BLaER1 treated with 17β-estradiol and CSF1 and Interleukin-3, amounts not matched to agents 10 nM and 100 nM (cell line): ENCODE measurements at regions not wholly inside any gene's neighbourhood (a gene's known extent, or its start where the extent isn't known, plus 50 kb on each side); places are given as distances from the start of the nearest gene placed in this dataset.
"Not testable (repeated sequence)": the region's sequence is repeated elsewhere in the genome, so short reads cannot be mapped to it uniquely, and the experiment has no call there.

Experiments
- H3K27ac ChIP-seq, 11 experiments: shearing (Covaris generic); formaldehyde crosslinking; 2 replicates each; pipeline ENCODE4 v1.8.1; 2022
- H3K27me3 ChIP-seq, 11 experiments: shearing (Covaris generic); formaldehyde crosslinking; 2 replicates each; pipeline ENCODE4 v1.8.1; 2022
- H3K36me3 ChIP-seq, 11 experiments: shearing (Covaris generic); formaldehyde crosslinking; 2 replicates each; pipeline ENCODE4 v1.8.1; 2022
- H3K4me1 ChIP-seq, 10 experiments: shearing (Covaris generic); formaldehyde crosslinking; 2 replicates each; pipeline ENCODE4 v1.8.1; 2022
- H3K4me2 ChIP-seq, 11 experiments: shearing (Covaris generic); formaldehyde crosslinking; 2 replicates each; pipeline ENCODE4 v1.8.1; 2022
- H3K4me3 ChIP-seq, 10 experiments: shearing (Covaris generic); formaldehyde crosslinking; 2 replicates each; pipeline ENCODE4 v1.8.1; 2022
- H3K9ac ChIP-seq, 11 experiments: shearing (Covaris generic); formaldehyde crosslinking; 2 replicates each; pipeline ENCODE4 v1.8.1; 2022
- H3K9me3 ChIP-seq, 11 experiments: shearing (Covaris generic); formaldehyde crosslinking; replicated peaks in 1 of 11; 2 replicates each; pipeline ENCODE4 v1.8.1; 2022
- H4K20me1 ChIP-seq, 11 experiments: shearing (Covaris generic); formaldehyde crosslinking; 2 replicates each; pipeline ENCODE4 v1.8.1; 2022
- Cebpa-rat ChIP-seq, 11 experiments: shearing (Covaris generic); IDR thresholded peaks; 2 replicates each; pipeline ENCODE4 v1.8.1; 2022

DNA sequence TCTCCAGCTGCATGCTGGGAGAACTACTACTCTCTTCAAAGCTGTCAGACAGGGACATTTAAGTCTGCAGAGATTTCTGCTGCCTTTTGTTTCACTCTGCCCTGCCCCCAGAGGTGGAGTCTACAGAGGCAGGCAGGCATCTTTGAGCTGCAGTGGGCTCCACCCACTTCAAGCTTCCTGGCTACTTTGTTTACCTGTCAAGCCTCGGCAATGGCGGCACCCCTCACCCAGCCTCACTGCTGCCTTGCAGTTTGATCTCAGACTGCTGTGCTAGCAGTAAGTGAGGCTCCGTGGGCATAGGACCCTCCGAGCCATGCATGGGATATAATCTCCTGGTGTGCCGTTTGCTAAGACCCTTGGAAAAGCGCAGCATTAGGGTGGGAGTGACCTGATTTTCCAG is 61.7 kb downstream of the DMRTA1 start:
- H3K9me3 ChIP-seq: peaks cover 7 to 15% (median 10%) of the 10 kb centered on the region in 11 experiments; a peak in 15 of 22 replicates
- not testable (repeated sequence) for H3K4me3 ChIP-seq, H3K27ac ChIP-seq, H3K9ac ChIP-seq, H3K36me3 ChIP-seq, H4K20me1 ChIP-seq, H3K27me3 ChIP-seq, H3K4me1 ChIP-seq, H3K4me2 ChIP-seq

DNA sequence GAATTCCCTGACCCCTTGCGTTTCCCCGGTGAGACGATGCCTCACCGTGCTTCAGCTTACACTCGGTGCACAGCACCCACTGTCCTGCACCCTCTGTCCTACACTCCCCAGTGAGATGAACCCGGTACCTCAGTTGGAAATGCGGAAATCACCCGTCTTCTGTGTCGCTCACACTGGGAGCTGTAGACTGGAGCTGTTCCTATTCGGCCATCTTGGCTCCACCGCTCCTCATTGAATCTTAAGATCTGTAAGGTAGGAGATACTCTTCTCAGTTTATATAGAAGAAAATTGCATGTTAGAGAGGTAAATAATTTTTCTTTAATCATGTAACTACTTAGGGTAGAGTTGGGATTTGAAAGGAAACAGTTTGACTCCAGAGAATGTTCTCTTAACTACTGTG is 62.2 kb downstream of the DMRTA1 start:
- no peak overlapping the region for H3K4me2 ChIP-seq
- no peaks in the 10 kb centered on the region for H3K36me3 ChIP-seq
- H4K20me1 ChIP-seq: no peaks in the 10 kb centered on the region
- H3K9ac ChIP-seq: no peak overlapping the region
- no peak overlapping the region for H3K4me3 ChIP-seq
- H3K4me1 ChIP-seq: peaks cover 0 to 6% (median 0%) of the 10 kb centered on the region in 10 experiments; a peak in 1 of 20 replicates
- no peak overlapping the region for H3K27ac ChIP-seq
- H3K27me3 ChIP-seq: no peaks in the 10 kb centered on the region
- TF ChIP-seq Cebpa-rat (IDR thresholded peaks at IDR 0.05): no peak
- H3K9me3 ChIP-seq: peaks cover 7 to 15% (median 10%) of the 10 kb centered on the region in 11 experiments; a peak in 15 of 22 replicates

- Histone ChIP-seq H3K27me3 (no peaks in the 10 kb centered on the region), H3K9me3 (peaks cover 7 to 15% (median 10%) of the 10 kb centered on the region in 11 experiments; a peak in 15 of 22 replicates), H3K9ac (no peak overlapping the region), H3K27ac (no peak overlapping the region), H3K4me2 (no peak overlapping the region), H4K20me1 (no peaks in the 10 kb centered on the region), H3K4me3 (no peak overlapping the region), H3K4me1 (peaks cover 0 to 14% (median 3%) of the 10 kb centered on the region in 10 experiments; a peak in 10 of 20 replicates), H3K36me3 (no peaks in the 10 kb centered on the region)
- TF ChIP-seq Cebpa-rat (IDR thresholded peaks at IDR 0.05): no peak
Measured at GRCh38 chr9:22512495-22512894, 65.9 kb downstream of the DMRTA1 start.

DNA sequence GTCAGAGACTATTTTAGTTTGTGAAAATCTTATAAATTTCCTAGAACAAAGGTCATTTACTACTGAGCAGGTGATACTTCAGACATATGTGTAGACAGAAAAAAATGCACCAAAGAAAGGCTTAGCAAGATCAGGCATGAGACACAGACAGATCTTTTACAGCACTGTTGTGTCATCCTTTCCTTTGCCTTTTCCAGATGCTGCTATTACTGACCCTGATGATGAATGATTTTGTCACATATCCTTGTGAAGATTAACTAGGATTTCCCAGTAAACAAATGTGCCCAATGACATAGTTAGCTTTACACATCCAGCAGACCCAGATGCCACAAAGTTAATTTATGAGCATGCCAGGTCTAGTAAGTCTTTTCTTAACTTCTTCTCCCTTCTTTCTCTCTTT is 68.2 kb downstream of the DMRTA1 start:
- H3K4me1 ChIP-seq: peaks cover 0 to 14% (median 3%) of the 10 kb centered on the region in 10 experiments; a peak in 10 of 20 replicates
- H3K36me3 ChIP-seq: no peaks in the 10 kb centered on the region
- no peak overlapping the region for H3K4me2 ChIP-seq
- no peaks in the 10 kb centered on the region for H3K9me3 ChIP-seq
- TF ChIP-seq Cebpa-rat (IDR thresholded peaks at IDR 0.05): no peak
- H3K9ac ChIP-seq: no peak overlapping the region
- no peaks in the 10 kb centered on the region for H3K27me3 ChIP-seq
- H3K4me3 ChIP-seq: no peak overlapping the region
- H4K20me1 ChIP-seq: no peaks in the 10 kb centered on the region
- no peak overlapping the region for H3K27ac ChIP-seq

- TF ChIP-seq Cebpa-rat (IDR thresholded peaks at IDR 0.05): no peak
- Histone ChIP-seq H3K4me2 (no peak overlapping the region), H3K27ac (no peak overlapping the region), H3K27me3 (no peaks in the 10 kb centered on the region), H3K4me1 (peaks cover 0 to 3% (median 0%) of the 10 kb centered on the region in 10 experiments; a peak in 6 of 20 replicates), H3K36me3 (no peaks in the 10 kb centered on the region), H3K9me3 (no peaks in the 10 kb centered on the region), H3K9ac (no peak overlapping the region), H3K4me3 (no peak overlapping the region), H4K20me1 (no peaks in the 10 kb centered on the region)
Measured at GRCh38 chr9:22522206-22522740, 75.6 kb downstream of the DMRTA1 start.

DNA sequence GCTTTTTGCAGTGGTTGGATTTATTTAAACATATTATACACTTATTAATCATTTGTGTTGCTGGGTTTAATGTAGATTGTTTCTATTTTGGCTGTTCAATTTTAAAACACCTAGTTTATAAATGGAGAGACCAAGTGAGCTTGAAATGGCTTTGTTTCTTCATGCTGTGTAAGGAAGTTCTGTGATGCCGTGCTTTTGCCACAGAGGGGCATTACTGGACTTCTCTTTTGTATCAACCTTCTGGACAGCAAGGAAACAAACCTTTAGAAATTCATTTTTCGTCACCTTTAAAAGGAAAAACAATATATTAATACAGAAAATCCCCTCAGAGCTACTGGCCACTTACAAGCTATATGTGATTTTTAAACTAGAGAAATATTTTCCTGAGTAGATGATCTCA is 81.9 kb downstream of the DMRTA1 start:
- Histone ChIP-seq H3K4me1 (peaks cover 0 to 16% (median 0%) of the 10 kb centered on the region in 10 experiments; a peak in 6 of 20 replicates), H3K9me3 (no peaks in the 10 kb centered on the region), H4K20me1 (no peaks in the 10 kb centered on the region), H3K27me3 (no peaks in the 10 kb centered on the region), H3K9ac (no peak overlapping the region), H3K4me2 (no peak overlapping the region), H3K4me3 (no peak overlapping the region), H3K27ac (no peak overlapping the region), H3K36me3 (no peaks in the 10 kb centered on the region)
- no peak for TF ChIP-seq Cebpa-rat (IDR thresholded peaks at IDR 0.05)

- H3K27ac ChIP-seq: no peak overlapping the region
- no peak for TF ChIP-seq Cebpa-rat (IDR thresholded peaks at IDR 0.05)
- no peaks in the 10 kb centered on the region for H3K36me3 ChIP-seq
- no peaks in the 10 kb centered on the region for H3K27me3 ChIP-seq
- peaks cover 0 to 16% (median 0%) of the 10 kb centered on the region in 10 experiments; a peak in 6 of 20 replicates for H3K4me1 ChIP-seq
- H4K20me1 ChIP-seq: no peaks in the 10 kb centered on the region
- peak overlapping the region in 3 of 11 experiments; percentile 35 to 53 (median 51); a peak in 6 of 22 replicates for H3K4me2 ChIP-seq
- H3K4me3 ChIP-seq: no peak overlapping the region
- no peaks in the 10 kb centered on the region for H3K9me3 ChIP-seq
- no peak overlapping the region for H3K9ac ChIP-seq
Measured at GRCh38 chr9:22529426-22530199, 83.0 kb downstream of the DMRTA1 start.

DNA sequence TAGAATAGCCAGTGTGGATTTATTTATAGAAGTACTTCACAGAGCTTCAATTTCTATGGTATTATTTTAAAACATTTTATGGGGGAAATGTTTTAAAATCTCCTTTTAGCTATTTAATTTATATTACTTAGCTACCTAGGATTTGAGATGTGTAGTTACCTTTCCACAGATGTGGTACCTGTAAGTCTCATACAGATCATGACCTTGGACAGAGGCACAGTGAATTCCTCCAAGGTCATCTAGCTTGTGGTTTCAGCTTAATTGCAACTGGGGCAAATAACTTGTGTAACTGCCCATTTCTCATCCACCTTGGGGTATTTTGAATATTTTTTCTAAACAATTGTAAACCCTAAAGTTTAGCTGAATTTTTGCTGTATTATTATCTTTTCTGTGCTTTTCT is 89.2 kb downstream of the DMRTA1 start:
- Histone ChIP-seq H3K27ac (no peak overlapping the region), H3K4me1 (no peaks in the 10 kb centered on the region), H3K4me3 (no peak overlapping the region), H3K9me3 (no peaks in the 10 kb centered on the region), H4K20me1 (no peaks in the 10 kb centered on the region), H3K9ac (no peak overlapping the region), H3K4me2 (no peak overlapping the region), H3K27me3 (no peaks in the 10 kb centered on the region), H3K36me3 (no peaks in the 10 kb centered on the region)
- no peak for TF ChIP-seq Cebpa-rat (IDR thresholded peaks at IDR 0.05)

DNA sequence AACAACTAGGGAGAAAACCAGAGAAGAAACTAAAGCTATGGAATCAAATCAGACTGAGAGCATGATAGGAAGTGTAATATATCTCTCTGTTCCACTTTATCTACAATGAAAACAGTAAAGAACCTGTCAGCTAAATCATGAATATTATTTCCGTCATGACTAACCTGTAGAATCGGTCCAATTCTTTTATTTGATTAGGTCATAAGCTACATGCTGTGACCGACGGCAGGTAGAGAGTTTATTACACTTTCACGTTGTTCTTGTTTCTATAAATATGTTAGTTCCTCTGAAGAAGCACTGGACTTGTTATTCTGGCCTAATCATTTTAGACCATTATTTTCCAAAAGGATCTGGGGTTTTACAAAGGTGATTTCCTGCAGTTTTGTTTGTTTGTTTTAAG is 91.1 kb downstream of the DMRTA1 start:
- Histone ChIP-seq H4K20me1 (no peaks in the 10 kb centered on the region), H3K4me3 (no peak overlapping the region), H3K4me1 (no peaks in the 10 kb centered on the region), H3K27me3 (no peaks in the 10 kb centered on the region), H3K9me3 (no peaks in the 10 kb centered on the region), H3K4me2 (no peak overlapping the region), H3K9ac (no peak overlapping the region), H3K36me3 (no peaks in the 10 kb centered on the region), H3K27ac (no peak overlapping the region)
- no peak for TF ChIP-seq Cebpa-rat (IDR thresholded peaks at IDR 0.05)

GRCh38 chr9:22548625-22549024 is 102.0 kb downstream of the DMRTA1 start:
- H3K9ac ChIP-seq: no peak overlapping the region
- no peak for TF ChIP-seq Cebpa-rat (IDR thresholded peaks at IDR 0.05)
- no peak overlapping the region for H3K27ac ChIP-seq
- H4K20me1 ChIP-seq: no peaks in the 10 kb centered on the region
- H3K36me3 ChIP-seq: no peaks in the 10 kb centered on the region
- H3K4me3 ChIP-seq: no peak overlapping the region
- H3K4me1 ChIP-seq: no peaks in the 10 kb centered on the region
- H3K9me3 ChIP-seq: no peaks in the 10 kb centered on the region
- H3K4me2 ChIP-seq: no peak overlapping the region
- no peaks in the 10 kb centered on the region for H3K27me3 ChIP-seq
